HPDE6-E6E7 (cell line): ENCODE measurements at regions not wholly inside any gene's neighbourhood (a gene's known extent, or its start where the extent isn't known, plus 50 kb on each side); places are given as distances from the start of the nearest gene placed in this dataset.
"Not testable (repeated sequence)": the region's sequence is repeated elsewhere in the genome, so short reads cannot be mapped to it uniquely, and the experiment has no call there.

Experiments used
- DNase-seq: peaks from one replicate; pipeline ENCODE4 v3.0.0; 2011; ENCODE audit warnings: missing footprints; ENCODE audit errors: extremely low spot score

DNA sequence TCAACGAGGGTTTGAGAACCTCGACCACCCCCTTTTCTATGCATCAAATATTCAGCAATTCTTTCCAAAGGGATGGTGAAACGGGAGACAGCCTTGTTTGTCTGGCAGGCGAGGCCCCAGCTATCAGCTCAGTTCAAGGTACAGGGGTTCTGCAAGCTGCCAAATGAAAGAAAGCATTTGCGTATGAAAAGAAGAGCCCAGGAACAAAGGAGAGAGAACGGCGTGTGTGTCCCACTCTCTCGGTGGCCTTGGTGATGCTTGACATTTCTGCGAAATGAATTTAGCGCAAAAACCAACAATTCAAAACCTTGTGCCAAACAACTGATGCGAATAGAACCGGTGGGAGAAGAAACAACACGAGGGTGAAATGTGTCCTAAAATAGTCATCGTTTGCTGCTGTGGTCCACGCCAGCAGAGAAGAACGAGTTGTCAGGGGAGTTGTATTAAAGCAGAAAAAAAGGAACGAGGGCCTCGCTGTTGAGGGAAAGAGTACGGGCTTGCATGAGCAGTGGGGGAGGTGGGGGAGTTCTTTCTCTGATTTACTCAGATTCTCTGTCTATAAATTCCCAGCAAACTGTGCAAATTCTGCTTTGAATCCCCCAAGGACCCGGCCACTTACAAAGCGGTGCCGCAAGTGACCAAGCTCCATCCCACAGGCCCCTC, 97.7 kb downstream of the TMEM130 start:
- DNase-seq, result no peak

DNA sequence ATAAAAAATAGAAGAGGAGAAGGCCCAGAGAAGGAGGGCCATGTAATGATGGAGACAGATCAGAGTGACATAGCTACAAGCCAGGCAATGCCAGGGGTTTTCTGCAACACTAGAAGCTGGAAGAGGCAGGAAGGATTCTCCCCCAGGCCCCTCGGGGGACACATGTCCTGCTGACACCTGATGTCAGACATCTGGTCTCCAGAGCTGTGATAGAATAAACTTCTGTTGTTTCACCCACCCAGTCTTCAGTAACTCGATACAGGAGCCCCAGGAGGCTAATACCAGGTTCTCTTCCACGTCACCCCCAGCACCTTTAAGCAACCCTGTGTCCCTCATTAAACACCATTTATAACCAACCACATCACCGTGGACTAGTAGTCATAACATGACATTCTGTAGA, 94.9 kb downstream of the TMEM130 start:
- no peak for DNase-seq

- DNase-seq, result no peak
Measured at GRCh38 chr7:98777051-98777450, 92.8 kb downstream of the TMEM130 start.

GRCh38 chr7:98778421-98778820, 91.4 kb downstream of the TMEM130 start:
- DNase-seq, result no peak

GRCh38 chr7:98779800-98780587, 89.8 kb downstream of the TMEM130 start:
- no peak for DNase-seq

GRCh38 chr7:98784216-98784785, 85.5 kb downstream of the TMEM130 start:
- no peak for DNase-seq

GRCh38 chr7:98785929-98786571, 83.8 kb downstream of the TMEM130 start:
- no peak for DNase-seq

DNA sequence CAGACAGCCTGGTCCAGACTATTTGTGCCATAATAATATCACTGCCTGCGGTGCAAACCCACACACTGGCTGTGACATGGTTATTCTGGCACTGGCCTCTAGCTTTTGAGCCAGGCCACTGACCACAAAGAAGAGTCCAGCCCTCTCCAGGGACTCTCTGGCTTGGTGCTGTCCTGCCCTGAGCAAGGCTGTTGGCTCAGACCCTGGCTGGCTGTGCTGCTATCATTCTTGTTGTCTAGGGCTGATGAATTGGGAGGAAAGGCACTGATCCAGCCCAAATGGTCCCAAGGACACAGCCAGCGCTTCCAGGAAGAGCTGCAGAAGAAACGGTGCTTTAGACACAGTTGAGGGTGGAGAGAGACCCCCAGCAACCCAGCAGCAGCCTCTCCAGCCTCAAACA, 80.8 kb downstream of the TMEM130 start:
- DNase-seq, result no peak

DNA sequence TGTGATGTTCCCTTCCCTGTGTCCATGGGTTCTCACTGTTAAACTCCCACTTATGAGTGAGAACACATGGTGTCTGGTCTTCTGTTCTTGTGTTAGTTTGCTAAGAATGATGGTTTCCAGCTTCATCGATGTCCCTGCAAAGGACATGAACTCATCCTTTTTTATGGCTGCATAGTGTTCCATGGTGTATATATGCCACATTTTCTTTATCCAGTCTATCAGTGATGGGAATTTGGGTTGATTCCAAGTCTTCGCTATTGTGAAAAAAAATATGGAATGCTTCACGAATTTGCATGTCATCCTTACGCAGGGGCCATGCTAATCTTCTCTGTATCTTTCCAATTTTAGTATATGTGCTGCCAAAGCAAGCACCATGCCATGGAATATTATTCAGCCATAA, 75.4 kb downstream of the TMEM130 start:
- DNase-seq, result not testable (repeated sequence)

GRCh38 chr7:98795741-98796493, 73.9 kb downstream of the TMEM130 start:
- DNase-seq, result no peak
